ENCODE measurements at regions not wholly inside any gene's neighbourhood (a gene's known extent, or its start where the extent isn't known, plus 50 kb on each side); places are given as distances from the start of the nearest gene placed in this dataset.

DNA sequence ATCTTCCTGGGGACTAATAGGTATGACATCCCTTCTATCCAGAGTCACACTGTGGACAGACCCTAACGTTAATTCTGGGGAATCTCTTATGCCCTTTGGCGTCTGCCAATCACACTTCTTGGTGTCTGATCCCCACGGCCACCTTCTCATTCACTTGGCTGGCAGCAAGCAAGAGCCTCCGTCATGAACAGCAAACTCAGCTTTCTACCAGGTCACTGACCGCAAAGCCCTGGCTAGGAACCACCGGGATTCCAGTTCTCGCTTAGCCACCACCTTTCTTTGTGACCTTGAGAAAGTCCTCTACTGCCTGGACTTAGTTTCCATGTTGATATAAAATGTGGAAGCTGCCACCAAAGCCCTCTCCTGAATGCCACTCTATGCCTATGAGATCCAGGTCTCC lies 67.7 kb upstream of the FCN1 start:
- Mint-ChIP-seq H3K9me3 (peaks cover 13 to 27% of the 10 kb centered on the region in 2 experiments), H3K36me3 (ENCODE audit: insufficient read depth in 1 of 3, low read depth in 3 of 3) (peaks cover 3 to 10% (median 6%) of the 10 kb centered on the region in 3 experiments; a peak in 6 of 7 replicates), H3K27ac (no peak overlapping the region), H3K27me3 (ENCODE audit: low read depth) (peaks cover 6% of the 10 kb centered on the region), H3K4me1 (peaks cover 6 to 7% of the 10 kb centered on the region in 2 experiments), H3K4me3 (no peak overlapping the region)
- Histone ChIP-seq H3K79me1 (ENCODE audit: insufficient read depth, low read depth, low read length, poor library complexity, severe bottlenecking) (no peaks in the 10 kb centered on the region), H3K18ac (ENCODE audit: insufficient read length, low read depth, low read length) (no peak overlapping the region), H2BK20ac (ENCODE audit: low read depth, low read length, poor library complexity, severe bottlenecking) (no peak overlapping the region), H3K4me1 (ENCODE audit: insufficient read depth, low read length) (no peaks in the 10 kb centered on the region), H3K4ac (ENCODE audit: low read depth, low read length) (no peak overlapping the region), H2BK12ac (ENCODE audit: insufficient read length, low read depth, low read length) (no peak overlapping the region), H3K23me2 (ENCODE audit: insufficient read length, low read depth, low read length, poor library complexity, severe bottlenecking) (no peaks in the 10 kb centered on the region), H2AFZ (ENCODE audit: low read length) (no peak overlapping the region), H3K27me3 (ENCODE audit: insufficient read depth, low read length) (no peaks in the 10 kb centered on the region), H3K23ac (ENCODE audit: insufficient read length, low read depth, low read length) (no peak overlapping the region), H3K14ac (ENCODE audit: insufficient read depth, low read length) (no peak overlapping the region), H2BK15ac (ENCODE audit: low read depth, low read length) (no peak overlapping the region), H3K79me2 (ENCODE audit: insufficient read depth, low read length) (no peaks in the 10 kb centered on the region), H4K20me1 (ENCODE audit: control insufficient read depth, insufficient read depth, insufficient read length) (no peaks in the 10 kb centered on the region), H4K8ac (replicated peaks; ENCODE audit: insufficient read length, low read depth, low read length) (no peak overlapping the region), H3T11ph (ENCODE audit: low read length) (no peak overlapping the region), H3K9ac (ENCODE audit: extremely low read depth, insufficient read length, low read length) (no peak overlapping the region), H3K4me2 (ENCODE audit: insufficient read depth, insufficient read length, low read length) (no peak overlapping the region), H3K27ac (ENCODE audit: insufficient read length, low read depth, low read length) (no peak overlapping the region), H4K91ac (ENCODE audit: insufficient read length, low read depth, low read length) (no peak overlapping the region), H4K5ac (ENCODE audit: insufficient read length, low read depth, low read length) (no peak overlapping the region), H2AK5ac (ENCODE audit: insufficient read length, low read length) (no peak overlapping the region), H3K56ac (ENCODE audit: insufficient read length, low read depth, low read length) (no peak overlapping the region), H3K9me3 (ENCODE audit: control insufficient read depth, low read depth, low read length) (no peaks in the 10 kb centered on the region), H2BK5ac (ENCODE audit: insufficient read length, low read length) (no peak overlapping the region), H2BK120ac (ENCODE audit: low read depth, low read length, poor library complexity, severe bottlenecking) (no peak overlapping the region)
- TF ChIP-seq, protein P1, sequence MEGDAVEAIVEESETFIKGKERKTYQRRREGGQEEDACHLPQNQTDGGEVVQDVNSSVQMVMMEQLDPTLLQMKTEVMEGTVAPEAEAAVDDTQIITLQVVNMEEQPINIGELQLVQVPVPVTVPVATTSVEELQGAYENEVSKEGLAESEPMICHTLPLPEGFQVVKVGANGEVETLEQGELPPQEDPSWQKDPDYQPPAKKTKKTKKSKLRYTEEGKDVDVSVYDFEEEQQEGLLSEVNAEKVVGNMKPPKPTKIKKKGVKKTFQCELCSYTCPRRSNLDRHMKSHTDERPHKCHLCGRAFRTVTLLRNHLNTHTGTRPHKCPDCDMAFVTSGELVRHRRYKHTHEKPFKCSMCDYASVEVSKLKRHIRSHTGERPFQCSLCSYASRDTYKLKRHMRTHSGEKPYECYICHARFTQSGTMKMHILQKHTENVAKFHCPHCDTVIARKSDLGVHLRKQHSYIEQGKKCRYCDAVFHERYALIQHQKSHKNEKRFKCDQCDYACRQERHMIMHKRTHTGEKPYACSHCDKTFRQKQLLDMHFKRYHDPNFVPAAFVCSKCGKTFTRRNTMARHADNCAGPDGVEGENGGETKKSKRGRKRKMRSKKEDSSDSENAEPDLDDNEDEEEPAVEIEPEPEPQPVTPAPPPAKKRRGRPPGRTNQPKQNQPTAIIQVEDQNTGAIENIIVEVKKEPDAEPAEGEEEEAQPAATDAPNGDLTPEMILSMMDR (conservative IDR thresholded peaks at IDR 0.05) = no peak
- no peak for DNase-seq
- WGBS (ENCODE audit: extremely low coverage, insufficient read length, low lambda C conversion rate) = no CpG with 5 or more reads among the region's 7 CpGs

Data from H9 (cell line).